NK-92 (cell line): ENCODE measurements at regions not wholly inside any gene's neighbourhood (a gene's known extent, or its start where the extent isn't known, plus 50 kb on each side); places are given as distances from the start of the nearest gene placed in this dataset.

ENCODE experiments used
- DNase-seq: peaks from one replicate; lab custom pipeline; 2025; ENCODE audit not compliant: unreplicated experiment; lab: John Stamatoyannopoulos, UW

GRCh38 chr22:47250995-47251765 lies 488.7 kb downstream of the TBC1D22A start:
- DNase-seq: no peak

- no peak for DNase-seq
These were observed 487.0 kb downstream of the TBC1D22A start for GRCh38 chr22:47249370-47249928.

GRCh38 chr22:47248925-47249324 lies 486.5 kb downstream of the TBC1D22A start:
- no peak for DNase-seq

GRCh38 chr22:47247579-47248240 lies 485.3 kb downstream of the TBC1D22A start:
- no peak for DNase-seq

- DNase-seq: no peak
These were observed 483.3 kb downstream of the TBC1D22A start for GRCh38 chr22:47245786-47246185.

GRCh38 chr22:47245286-47245685 lies 482.8 kb downstream of the TBC1D22A start:
- no peak for DNase-seq

- no peak for DNase-seq
These were observed 477.7 kb downstream of the TBC1D22A start for GRCh38 chr22:47240116-47240515.

GRCh38 chr22:47239474-47239860 lies 477.0 kb downstream of the TBC1D22A start:
- no peak for DNase-seq

GRCh38 chr22:47238690-47239473 lies 476.4 kb downstream of the TBC1D22A start:
- DNase-seq: no peak

- no peak for DNase-seq
These were observed 475.5 kb downstream of the TBC1D22A start for GRCh38 chr22:47237890-47238480.

GRCh38 chr22:47236718-47237117 lies 474.3 kb downstream of the TBC1D22A start:
- no peak for DNase-seq

- no peak for DNase-seq
These were observed 473.7 kb downstream of the TBC1D22A start for GRCh38 chr22:47236161-47236560.

- no peak for DNase-seq
These were observed 471.1 kb downstream of the TBC1D22A start for GRCh38 chr22:47233316-47234243.

GRCh38 chr22:47232753-47233152 lies 470.3 kb downstream of the TBC1D22A start:
- DNase-seq: no peak

GRCh38 chr22:47232197-47232596 lies 469.7 kb downstream of the TBC1D22A start:
- DNase-seq: no peak

GRCh38 chr22:47231759-47232158 lies 469.3 kb downstream of the TBC1D22A start:
- DNase-seq: no peak

GRCh38 chr22:47230741-47231140 lies 468.3 kb downstream of the TBC1D22A start:
- DNase-seq: no peak

GRCh38 chr22:47230251-47230650 lies 467.8 kb downstream of the TBC1D22A start:
- no peak for DNase-seq

- DNase-seq: no peak
These were observed 466.3 kb downstream of the TBC1D22A start for GRCh38 chr22:47228767-47229166.
